ENCODE measurements at regions not wholly inside any gene's neighbourhood (a gene's known extent, or its start where the extent isn't known, plus 50 kb on each side); places are given as distances from the start of the nearest gene placed in this dataset.

DNA sequence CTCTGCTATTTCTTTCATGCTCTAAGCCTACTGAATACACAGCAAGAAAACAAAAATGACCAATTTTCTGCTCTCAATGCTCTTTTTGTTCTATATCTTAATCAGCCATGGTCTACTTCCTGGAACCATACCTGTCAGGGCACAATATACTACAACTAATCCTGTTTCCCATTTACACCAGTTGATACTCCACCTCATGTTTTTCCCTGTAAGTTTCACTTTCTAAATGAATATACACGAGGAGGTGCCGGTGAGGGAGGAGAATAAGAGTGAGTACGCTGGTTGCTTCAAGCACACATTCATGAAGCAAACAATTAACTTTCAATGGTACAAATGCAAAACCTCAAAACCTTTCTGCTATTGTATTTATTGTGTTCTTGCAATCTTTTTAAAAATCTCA lies 443.1 kb upstream of the ID4 start:
- TF ChIP-seq, protein P1, sequence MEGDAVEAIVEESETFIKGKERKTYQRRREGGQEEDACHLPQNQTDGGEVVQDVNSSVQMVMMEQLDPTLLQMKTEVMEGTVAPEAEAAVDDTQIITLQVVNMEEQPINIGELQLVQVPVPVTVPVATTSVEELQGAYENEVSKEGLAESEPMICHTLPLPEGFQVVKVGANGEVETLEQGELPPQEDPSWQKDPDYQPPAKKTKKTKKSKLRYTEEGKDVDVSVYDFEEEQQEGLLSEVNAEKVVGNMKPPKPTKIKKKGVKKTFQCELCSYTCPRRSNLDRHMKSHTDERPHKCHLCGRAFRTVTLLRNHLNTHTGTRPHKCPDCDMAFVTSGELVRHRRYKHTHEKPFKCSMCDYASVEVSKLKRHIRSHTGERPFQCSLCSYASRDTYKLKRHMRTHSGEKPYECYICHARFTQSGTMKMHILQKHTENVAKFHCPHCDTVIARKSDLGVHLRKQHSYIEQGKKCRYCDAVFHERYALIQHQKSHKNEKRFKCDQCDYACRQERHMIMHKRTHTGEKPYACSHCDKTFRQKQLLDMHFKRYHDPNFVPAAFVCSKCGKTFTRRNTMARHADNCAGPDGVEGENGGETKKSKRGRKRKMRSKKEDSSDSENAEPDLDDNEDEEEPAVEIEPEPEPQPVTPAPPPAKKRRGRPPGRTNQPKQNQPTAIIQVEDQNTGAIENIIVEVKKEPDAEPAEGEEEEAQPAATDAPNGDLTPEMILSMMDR (IDR thresholded peaks at IDR 0.05): no peak
- TF ChIP-seq ZFX (IDR thresholded peaks at IDR 0.05; ENCODE audit: borderline replicate concordance): no peak
